ENCODE measurements at regions not wholly inside any gene's neighbourhood (a gene's known extent, or its start where the extent isn't known, plus 50 kb on each side); places are given as distances from the start of the nearest gene placed in this dataset.
A peak's percentile ranks its signal among the peaks of the same experiment; 100 is the strongest.

- TF ChIP-seq CTCF (conservative IDR thresholded peaks at IDR 0.05; ENCODE audit: low read depth, low read length), result no peak
- H3K4me3 ChIP-seq (ENCODE audit: low read depth, low read length), result no peak overlapping the region
- DNase-seq (ENCODE audit: low read depth), result no peak
These were observed 731.8 kb downstream of the SEMA5A start for GRCh38 chr5:8814105-8814504.

- no peak overlapping the region for H3K4me3 ChIP-seq (ENCODE audit: low read depth, low read length)
- DNase-seq (ENCODE audit: low read depth), result no peak
- no peak for TF ChIP-seq CTCF (conservative IDR thresholded peaks at IDR 0.05; ENCODE audit: low read depth, low read length)
These were observed 721.5 kb downstream of the SEMA5A start for GRCh38 chr5:8824371-8824770.

GRCh38 chr5:8825139-8825757, 720.6 kb downstream of the SEMA5A start:
- TF ChIP-seq CTCF (conservative IDR thresholded peaks at IDR 0.05; ENCODE audit: low read depth, low read length), result no peak
- H3K4me3 ChIP-seq (ENCODE audit: low read depth, low read length), result no peak overlapping the region
- DNase-seq (ENCODE audit: low read depth), result peak; percentile 44

GRCh38 chr5:8826508-8826907, 719.4 kb downstream of the SEMA5A start:
- no peak overlapping the region for H3K4me3 ChIP-seq (ENCODE audit: low read depth, low read length)
- TF ChIP-seq CTCF (conservative IDR thresholded peaks at IDR 0.05; ENCODE audit: low read depth, low read length), result no peak
- no peak for DNase-seq (ENCODE audit: low read depth)

GRCh38 chr5:8827696-8828095, 718.2 kb downstream of the SEMA5A start:
- H3K4me3 ChIP-seq (ENCODE audit: low read depth, low read length), result no peak overlapping the region
- peak; percentile 54 for DNase-seq (ENCODE audit: low read depth)
- no peak for TF ChIP-seq CTCF (conservative IDR thresholded peaks at IDR 0.05; ENCODE audit: low read depth, low read length)

- TF ChIP-seq CTCF (conservative IDR thresholded peaks at IDR 0.05; ENCODE audit: low read depth, low read length), result no peak
- H3K4me3 ChIP-seq (ENCODE audit: low read depth, low read length), result no peak overlapping the region
- peak; percentile 32 for DNase-seq (ENCODE audit: low read depth)
These were observed 717.1 kb downstream of the SEMA5A start for GRCh38 chr5:8828596-8829322.

Data from choroid plexus epithelial cell (primary cell).